LNCaP clone FGC (cell line): ENCODE measurements at regions not wholly inside any gene's neighbourhood (a gene's known extent, or its start where the extent isn't known, plus 50 kb on each side); places are given as distances from the start of the nearest gene placed in this dataset.

Source experiments
- DNase-seq: peaks from one replicate; pipeline ENCODE4 v3.0.0-alpha.2; 2011; ENCODE audit warnings: low read depth
- H3K4me3 ChIP-seq: 2 replicates; pipeline ENCODE4 v1.5.1; 2011; ENCODE audit warnings: mild to moderate bottlenecking, low read depth, low read length, control low read depth
- CTCF ChIP-seq: IDR thresholded peaks from 2 replicates; pipeline ENCODE4 v1.5.1; 2012; ENCODE audit warnings: mild to moderate bottlenecking; ENCODE audit not compliant: control insufficient read depth, insufficient read depth; ENCODE audit errors: extremely low read depth

GRCh38 chr4:163620738-163621137 lies 126.2 kb downstream of the TMA16 start:
- H3K4me3 ChIP-seq, result no peak overlapping the region
- no peak for DNase-seq
- no peak for TF ChIP-seq CTCF

- no peak for DNase-seq
- no peak for TF ChIP-seq CTCF
- H3K4me3 ChIP-seq, result no peak overlapping the region
These were observed 127.3 kb downstream of the TMA16 start for GRCh38 chr4:163621821-163622220.

- TF ChIP-seq CTCF, result no peak
- DNase-seq, result no peak
- no peak overlapping the region for H3K4me3 ChIP-seq
These were observed 128.0 kb downstream of the TMA16 start for GRCh38 chr4:163622379-163623035.

GRCh38 chr4:163623787-163624186 lies 129.3 kb downstream of the TMA16 start:
- no peak for TF ChIP-seq CTCF
- no peak overlapping the region for H3K4me3 ChIP-seq
- no peak for DNase-seq

- no peak for DNase-seq
- no peak overlapping the region for H3K4me3 ChIP-seq
- no peak for TF ChIP-seq CTCF
These were observed 130.2 kb downstream of the TMA16 start for GRCh38 chr4:163624727-163625126.

GRCh38 chr4:163631288-163631687 lies 136.8 kb downstream of the TMA16 start:
- H3K4me3 ChIP-seq, result no peak overlapping the region
- DNase-seq, result no peak
- no peak for TF ChIP-seq CTCF

GRCh38 chr4:163638909-163639308 lies 144.4 kb downstream of the TMA16 start:
- TF ChIP-seq CTCF, result no peak
- no peak for DNase-seq
- H3K4me3 ChIP-seq, result no peak overlapping the region
